ENCODE measurements at regions not wholly inside any gene's neighbourhood (a gene's known extent, or its start where the extent isn't known, plus 50 kb on each side); places are given as distances from the start of the nearest gene placed in this dataset.

DNA sequence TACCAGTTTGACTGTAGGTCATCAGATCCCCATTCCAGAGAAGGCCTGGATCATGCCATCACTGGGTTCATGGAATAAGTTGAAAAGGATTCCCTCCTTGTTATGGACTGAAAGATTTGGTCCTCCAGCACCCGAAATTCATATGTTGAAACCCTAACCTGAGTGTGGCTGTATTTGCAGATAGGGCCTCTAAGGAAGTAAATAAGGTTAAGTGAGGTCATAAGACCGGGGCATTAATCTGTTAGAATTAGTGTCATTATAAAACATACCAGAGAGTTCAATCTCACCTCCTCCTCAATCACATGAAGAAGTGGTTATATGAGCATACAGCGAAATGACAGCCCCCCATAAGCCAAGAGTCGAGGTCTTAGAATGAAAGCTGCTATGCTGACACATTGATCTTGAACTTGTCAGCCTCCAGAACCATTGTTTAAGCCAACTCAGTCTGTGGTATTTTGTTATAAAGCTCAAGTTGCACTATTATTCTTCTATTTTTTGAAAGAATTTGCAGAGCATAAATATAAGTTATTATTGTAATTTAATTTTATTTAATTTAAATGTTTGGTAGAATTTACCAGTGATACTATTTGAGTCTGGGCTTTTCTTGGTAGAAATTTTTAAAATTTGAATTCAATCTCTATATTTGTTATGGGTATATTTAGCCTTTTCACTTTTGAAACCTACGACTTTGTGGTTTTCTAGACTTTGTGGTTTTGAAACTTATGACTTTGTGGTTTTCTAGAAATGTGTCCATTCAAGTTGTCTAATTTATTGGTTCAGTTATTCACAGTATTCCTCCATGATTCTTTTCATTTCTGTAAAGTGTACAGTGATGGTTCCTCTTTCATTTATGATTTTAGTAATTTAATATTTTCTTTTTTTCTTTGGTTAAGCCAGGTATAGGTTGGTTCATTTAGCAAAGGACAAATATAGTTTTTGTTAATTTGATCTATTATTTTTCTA is 1206.7 kb upstream of the CDH2 start:
- Histone ChIP-seq H3K4me1 (no peaks in the 10 kb centered on the region), H2AFZ (replicated peaks) (no peak overlapping the region), H3F3A (ENCODE audit: low read depth) (no peaks in the 10 kb centered on the region), H4K20me1 (ENCODE audit: low read depth) (no peaks in the 10 kb centered on the region), H3K9me3 (ENCODE audit: low read depth) (no peaks in the 10 kb centered on the region), H3K36me3 (no peaks in the 10 kb centered on the region), H3K4me2 (no peak overlapping the region), H3K27me3 (no peaks in the 10 kb centered on the region), H3K79me2 (ENCODE audit: low read depth) (no peaks in the 10 kb centered on the region), H3K4me3 (no peak overlapping the region), H3K27ac (no peak overlapping the region), H3K9ac (no peak overlapping the region)
- Mint-ChIP-seq H3K27me3 (ENCODE audit: insufficient read depth, low read depth) (no peaks in the 10 kb centered on the region), H3K27ac (no peak overlapping the region), H3K9me3 (no peaks in the 10 kb centered on the region), H3K36me3 (no peaks in the 10 kb centered on the region), H3K4me3 (no peak overlapping the region), H3K4me1 (no peaks in the 10 kb centered on the region)
- no peak for DNase-seq (ENCODE audit: low spot score)
- TF ChIP-seq, protein P1, sequence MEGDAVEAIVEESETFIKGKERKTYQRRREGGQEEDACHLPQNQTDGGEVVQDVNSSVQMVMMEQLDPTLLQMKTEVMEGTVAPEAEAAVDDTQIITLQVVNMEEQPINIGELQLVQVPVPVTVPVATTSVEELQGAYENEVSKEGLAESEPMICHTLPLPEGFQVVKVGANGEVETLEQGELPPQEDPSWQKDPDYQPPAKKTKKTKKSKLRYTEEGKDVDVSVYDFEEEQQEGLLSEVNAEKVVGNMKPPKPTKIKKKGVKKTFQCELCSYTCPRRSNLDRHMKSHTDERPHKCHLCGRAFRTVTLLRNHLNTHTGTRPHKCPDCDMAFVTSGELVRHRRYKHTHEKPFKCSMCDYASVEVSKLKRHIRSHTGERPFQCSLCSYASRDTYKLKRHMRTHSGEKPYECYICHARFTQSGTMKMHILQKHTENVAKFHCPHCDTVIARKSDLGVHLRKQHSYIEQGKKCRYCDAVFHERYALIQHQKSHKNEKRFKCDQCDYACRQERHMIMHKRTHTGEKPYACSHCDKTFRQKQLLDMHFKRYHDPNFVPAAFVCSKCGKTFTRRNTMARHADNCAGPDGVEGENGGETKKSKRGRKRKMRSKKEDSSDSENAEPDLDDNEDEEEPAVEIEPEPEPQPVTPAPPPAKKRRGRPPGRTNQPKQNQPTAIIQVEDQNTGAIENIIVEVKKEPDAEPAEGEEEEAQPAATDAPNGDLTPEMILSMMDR (IDR thresholded peaks at IDR 0.05) = no peak
- TF ChIP-seq EZH2 (IDR thresholded peaks at IDR 0.05) = no peak
- no peak for TF ChIP-seq EZH2phosphoT487 (IDR thresholded peaks at IDR 0.05)

DNA sequence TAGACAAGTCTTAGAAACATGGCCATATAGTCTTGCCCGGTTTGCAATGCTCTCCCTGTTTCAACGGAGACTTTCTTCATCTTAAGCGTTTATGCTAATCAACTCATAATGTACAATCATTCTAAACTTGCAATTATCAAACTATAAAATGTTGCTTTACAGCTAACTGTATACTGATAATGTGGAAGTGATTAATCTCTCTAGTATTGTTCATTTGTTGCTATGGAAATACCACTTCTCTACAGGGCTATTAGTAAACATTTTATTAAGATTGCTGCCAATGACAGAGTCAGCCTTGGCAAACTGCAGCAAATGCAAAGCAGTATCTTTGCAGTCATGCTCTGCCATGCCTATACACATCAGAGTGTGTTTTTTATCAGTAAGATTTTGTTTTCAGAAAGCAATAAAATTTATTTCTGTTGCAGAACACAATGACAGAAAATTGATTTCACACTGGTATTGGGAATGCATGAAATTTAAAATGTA is 1201.8 kb upstream of the CDH2 start:
- no peaks in the 10 kb centered on the region for H3K36me3 Mint-ChIP-seq
- no peak overlapping the region for H3K4me2 ChIP-seq
- no peaks in the 10 kb centered on the region for H3K9me3 Mint-ChIP-seq
- H3K4me1 Mint-ChIP-seq = no peaks in the 10 kb centered on the region
- H3K4me3 Mint-ChIP-seq = no peak overlapping the region
- no peak overlapping the region for H2AFZ ChIP-seq (replicated peaks)
- H3K79me2 ChIP-seq (ENCODE audit: low read depth) = no peaks in the 10 kb centered on the region
- no peaks in the 10 kb centered on the region for H3K4me1 ChIP-seq
- no peak overlapping the region for H3K4me3 ChIP-seq
- H3K27ac Mint-ChIP-seq = no peak overlapping the region
- H3K36me3 ChIP-seq = no peaks in the 10 kb centered on the region
- no peaks in the 10 kb centered on the region for H3K9me3 ChIP-seq (ENCODE audit: low read depth)
- H3K27me3 ChIP-seq = no peaks in the 10 kb centered on the region
- H3K9ac ChIP-seq = no peak overlapping the region
- H3K27ac ChIP-seq = no peak overlapping the region
- no peaks in the 10 kb centered on the region for H3K27me3 Mint-ChIP-seq (ENCODE audit: insufficient read depth, low read depth)
- DNase-seq (ENCODE audit: low spot score) = no peak
- TF ChIP-seq EZH2 (IDR thresholded peaks at IDR 0.05) (no peak), EZH2phosphoT487 (IDR thresholded peaks at IDR 0.05) (no peak)
- TF ChIP-seq, protein P1 (IDR thresholded peaks at IDR 0.05) = no peak
- H3F3A ChIP-seq (ENCODE audit: low read depth) = no peaks in the 10 kb centered on the region
- no peaks in the 10 kb centered on the region for H4K20me1 ChIP-seq (ENCODE audit: low read depth)

DNA sequence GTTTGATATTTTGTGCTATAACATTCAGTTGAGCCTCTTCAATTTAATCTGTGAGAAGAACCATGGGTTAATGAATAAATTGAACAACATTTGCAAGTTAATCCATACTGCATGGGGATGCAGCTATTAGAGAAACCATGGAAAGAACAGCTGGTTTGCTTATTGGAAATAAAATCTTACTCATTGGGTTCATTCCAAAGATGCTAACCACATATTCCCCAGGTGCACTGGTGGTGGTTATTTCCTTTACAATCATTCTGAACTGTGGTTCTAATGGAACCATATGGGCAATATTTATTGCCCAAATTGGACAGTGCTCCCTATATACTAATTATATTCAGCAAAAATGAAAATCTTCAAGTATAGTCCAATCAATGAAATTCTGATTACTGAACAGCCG is 1200.4 kb upstream of the CDH2 start:
- no peaks in the 10 kb centered on the region for H3K36me3 ChIP-seq
- no peaks in the 10 kb centered on the region for H3K27me3 Mint-ChIP-seq (ENCODE audit: insufficient read depth, low read depth)

More for the DNA sequence above, 1200.4 kb upstream of the CDH2 start:
- Histone ChIP-seq H3K4me3 (no peak overlapping the region), H3K27ac (no peak overlapping the region), H3K79me2 (ENCODE audit: low read depth) (no peaks in the 10 kb centered on the region), H3K27me3 (no peaks in the 10 kb centered on the region), H3K4me2 (no peak overlapping the region), H3K4me1 (no peaks in the 10 kb centered on the region), H2AFZ (replicated peaks) (no peak overlapping the region), H3F3A (ENCODE audit: low read depth) (no peaks in the 10 kb centered on the region), H4K20me1 (ENCODE audit: low read depth) (no peaks in the 10 kb centered on the region), H3K9me3 (ENCODE audit: low read depth) (peaks cover 3% of the 10 kb centered on the region), H3K9ac (no peak overlapping the region)
- no peak overlapping the region for H3K4me3 Mint-ChIP-seq
- H3K36me3 Mint-ChIP-seq = no peaks in the 10 kb centered on the region
- H3K9me3 Mint-ChIP-seq = no peaks in the 10 kb centered on the region
- DNase-seq (ENCODE audit: low spot score) = no peak
- TF ChIP-seq EZH2 (IDR thresholded peaks at IDR 0.05) (no peak), EZH2phosphoT487 (IDR thresholded peaks at IDR 0.05) (no peak)
- TF ChIP-seq, protein P1 (IDR thresholded peaks at IDR 0.05) = no peak
- H3K27ac Mint-ChIP-seq = no peak overlapping the region
- H3K4me1 Mint-ChIP-seq = no peaks in the 10 kb centered on the region
